Renal pelvis (tissue), 1 donor: ENCODE measurements at regions not wholly inside any gene's neighbourhood (a gene's known extent, or its start where the extent isn't known, plus 50 kb on each side); places are given as distances from the start of the nearest gene placed in this dataset.

Experiments used
- DNase-seq: peaks from one replicate; pipeline ENCODE4 v3.0.0-alpha.2; 2013

DNA sequence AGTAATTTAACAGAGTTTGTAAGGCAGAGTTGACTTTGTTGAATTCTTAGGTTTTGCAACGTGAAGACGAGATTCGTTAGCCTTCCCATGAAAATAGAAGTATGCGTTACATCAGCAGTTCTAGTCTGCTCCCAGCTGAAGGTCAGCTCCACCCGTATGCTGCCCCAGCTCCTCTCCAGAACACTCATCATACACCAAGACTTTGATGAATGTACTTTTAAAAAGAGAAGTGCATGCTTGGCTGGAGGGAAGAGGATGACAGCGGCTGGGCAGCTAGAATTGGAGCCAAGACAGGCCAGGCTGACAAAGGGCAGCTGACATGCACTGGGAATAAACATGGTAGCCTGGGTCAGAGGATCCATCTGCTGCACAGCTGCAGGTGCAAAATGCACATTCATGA, 166.3 kb upstream of the ARGLU1 start:
- DNase-seq = no peak

DNA sequence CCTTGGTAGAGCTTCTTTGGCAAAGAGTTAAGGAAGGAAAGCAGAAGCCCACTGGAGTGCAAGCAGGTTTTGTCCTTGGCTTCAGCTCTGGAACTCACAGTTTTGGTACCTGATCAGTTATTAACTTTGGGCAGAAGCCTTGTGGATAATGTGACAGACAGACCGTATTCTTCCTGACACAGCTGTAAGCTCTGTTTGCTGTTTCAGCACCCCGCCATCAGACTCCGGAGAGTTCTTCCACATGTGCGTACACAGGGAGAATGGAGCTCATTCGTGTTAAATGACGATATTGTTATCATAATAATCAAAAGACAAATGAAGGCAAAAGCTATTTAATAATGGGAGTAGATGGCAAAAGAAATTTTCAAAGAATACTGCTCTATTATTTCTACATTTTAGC, 155.1 kb upstream of the ARGLU1 start:
- no peak for DNase-seq

GRCh38 chr13:106722620-106723019, 154.7 kb upstream of the ARGLU1 start:
- no peak for DNase-seq

- no peak for DNase-seq
These were observed 153.7 kb upstream of the ARGLU1 start for GRCh38 chr13:106721599-106721998.

DNA sequence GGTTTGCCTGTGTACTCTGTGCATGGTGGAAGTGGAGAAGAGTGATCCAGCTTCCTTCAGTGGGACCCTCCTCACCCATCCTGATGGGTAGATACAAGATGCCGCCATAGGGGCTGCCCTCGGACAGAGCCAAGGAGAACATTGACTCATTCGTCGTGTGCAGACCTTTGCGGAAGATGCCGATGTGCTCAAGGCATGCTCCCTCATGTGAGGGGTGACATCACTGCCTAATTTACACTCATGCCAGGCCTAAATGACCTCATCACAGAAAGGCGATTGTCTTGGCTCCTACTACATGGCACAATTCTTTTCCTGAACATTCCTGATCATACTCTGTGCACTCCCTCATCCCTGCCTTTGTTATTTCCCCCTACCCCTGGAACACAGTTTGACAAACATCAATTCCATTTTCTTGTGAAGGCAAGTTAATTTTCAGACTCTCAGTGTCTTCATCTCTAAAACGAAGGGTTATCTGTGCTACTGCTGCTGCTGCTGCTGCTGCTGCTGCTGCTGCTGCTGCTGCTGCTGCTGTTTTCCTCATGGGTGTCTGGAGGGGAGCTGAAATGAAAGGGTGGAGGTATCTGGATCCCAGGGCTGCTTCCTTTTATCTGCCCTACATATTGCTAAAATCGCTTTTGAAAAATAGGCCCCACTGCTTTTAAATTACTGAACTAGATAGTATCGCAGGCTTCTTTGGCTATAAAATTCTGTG, 146.5 kb upstream of the ARGLU1 start:
- no peak for DNase-seq

- no peak for DNase-seq
These were observed 144.4 kb upstream of the ARGLU1 start for GRCh38 chr13:106712381-106712780.

DNA sequence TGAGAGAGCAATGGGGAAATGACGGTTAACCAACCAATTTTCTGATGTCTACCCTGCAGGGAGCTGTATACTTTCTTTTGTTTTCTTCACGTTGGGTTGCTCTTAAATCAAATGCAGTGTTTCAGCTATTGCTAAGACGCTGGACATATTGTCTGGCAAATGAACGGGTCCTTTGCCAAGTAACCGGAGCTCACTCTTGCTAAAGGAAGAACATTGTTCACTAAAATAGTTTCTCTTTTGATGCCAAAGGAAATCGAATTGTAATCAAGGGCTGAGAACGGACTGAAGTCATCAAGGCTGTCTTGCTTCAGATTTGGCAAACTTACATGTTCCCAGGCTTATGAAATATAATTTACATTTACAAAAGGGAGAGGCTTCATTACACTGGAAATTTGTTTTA, 142.3 kb upstream of the ARGLU1 start:
- DNase-seq = no peak

GRCh38 chr13:106709522-106709921, 141.6 kb upstream of the ARGLU1 start:
- no peak for DNase-seq

DNA sequence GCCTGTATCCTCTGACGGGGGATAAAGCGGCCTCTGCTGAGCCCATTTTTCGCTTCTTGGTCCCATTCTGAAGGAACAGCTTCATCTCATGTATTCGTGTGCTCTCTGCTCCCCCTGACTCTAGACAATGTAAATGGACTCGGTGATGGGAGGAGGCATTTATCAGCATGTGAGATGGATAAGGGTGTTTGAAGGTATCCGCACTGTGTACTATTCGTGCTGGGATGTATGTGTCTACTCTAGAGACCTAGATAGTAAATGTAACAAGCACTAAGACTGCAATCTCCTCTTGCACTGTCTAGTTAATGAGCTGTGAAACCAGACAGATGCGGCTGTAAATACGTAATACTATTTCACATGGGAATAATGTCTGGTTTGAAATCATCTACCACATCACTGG, 134.6 kb upstream of the ARGLU1 start:
- no peak for DNase-seq

DNA sequence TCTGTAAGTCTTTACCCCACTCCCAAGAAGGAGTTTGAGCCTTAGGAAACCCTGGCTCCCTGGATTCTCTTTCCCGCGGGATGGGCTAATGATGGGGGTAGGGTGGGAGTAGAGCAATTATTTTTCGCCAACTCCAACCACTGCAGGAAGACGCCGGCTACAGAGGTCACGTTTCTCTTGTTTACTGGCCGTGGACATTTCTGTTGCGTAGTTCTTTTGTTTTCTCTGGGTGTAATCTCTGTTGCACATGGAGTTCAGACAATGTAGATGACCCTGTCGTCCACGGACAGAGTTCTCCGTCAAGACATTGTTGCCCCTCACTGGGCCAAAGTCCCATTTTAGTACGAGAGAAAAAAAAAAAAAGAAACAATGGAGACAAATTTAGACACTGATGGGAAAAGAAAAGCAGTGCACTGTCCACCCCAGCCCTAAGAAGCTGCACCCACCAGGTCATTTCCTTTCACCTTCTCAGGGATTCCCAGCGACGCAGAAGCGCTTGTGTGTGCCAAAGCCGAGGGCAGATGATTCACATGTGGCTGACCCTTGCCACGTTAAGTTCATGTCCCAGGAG, 133.9 kb upstream of the ARGLU1 start:
- peak; percentile 34 for DNase-seq

DNA sequence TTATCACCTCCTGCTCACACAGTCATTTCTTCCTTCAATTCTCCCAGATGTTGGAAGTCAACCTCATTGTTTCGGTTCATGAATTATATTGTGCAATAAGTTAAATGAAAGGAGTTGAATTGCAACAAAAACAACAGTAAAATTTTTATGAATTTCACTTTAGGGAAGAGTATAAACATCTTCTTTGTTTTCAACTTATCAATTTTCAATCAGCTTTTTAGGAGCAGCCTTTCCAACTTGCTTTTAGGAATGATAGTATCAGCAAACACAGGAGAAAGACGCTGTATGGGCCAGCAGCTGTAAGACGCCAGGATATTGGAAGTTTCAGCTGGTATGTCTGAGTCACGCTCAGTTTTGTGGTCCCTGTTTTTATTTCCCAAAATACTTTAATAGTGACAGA, 132.5 kb upstream of the ARGLU1 start:
- DNase-seq = no peak

GRCh38 chr13:106700007-106700406, 132.1 kb upstream of the ARGLU1 start:
- no peak for DNase-seq

- no peak for DNase-seq
These were observed 131.4 kb upstream of the ARGLU1 start for GRCh38 chr13:106699311-106699710.

- no peak for DNase-seq
These were observed 128.8 kb upstream of the ARGLU1 start for GRCh38 chr13:106696719-106697118.

DNA sequence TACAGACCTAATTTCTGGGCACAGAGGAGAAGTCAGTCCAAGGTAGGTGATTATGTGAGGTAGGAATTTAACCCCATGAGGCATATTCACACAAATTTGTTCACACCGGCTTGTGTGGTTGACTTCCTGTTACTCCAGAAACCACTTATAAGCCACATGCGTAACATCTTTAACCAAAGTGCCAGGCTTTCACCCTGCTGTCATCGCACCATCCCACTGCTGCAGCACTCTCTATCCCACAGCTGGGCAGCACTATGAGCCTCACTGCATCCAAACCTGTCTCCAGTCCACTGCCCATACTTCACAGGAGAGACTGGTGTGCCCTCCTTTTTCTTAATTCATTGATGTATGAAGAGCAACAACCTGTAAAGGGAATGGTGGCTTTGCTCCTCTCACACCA, 128.2 kb upstream of the ARGLU1 start:
- DNase-seq = no peak

GRCh38 chr13:106695139-106695538, 127.2 kb upstream of the ARGLU1 start:
- DNase-seq = no peak

- no peak for DNase-seq
These were observed 123.9 kb upstream of the ARGLU1 start for GRCh38 chr13:106691861-106692260.

- DNase-seq = peak; percentile 77
These were observed 123.4 kb upstream of the ARGLU1 start for GRCh38 chr13:106691341-106691740.

DNA sequence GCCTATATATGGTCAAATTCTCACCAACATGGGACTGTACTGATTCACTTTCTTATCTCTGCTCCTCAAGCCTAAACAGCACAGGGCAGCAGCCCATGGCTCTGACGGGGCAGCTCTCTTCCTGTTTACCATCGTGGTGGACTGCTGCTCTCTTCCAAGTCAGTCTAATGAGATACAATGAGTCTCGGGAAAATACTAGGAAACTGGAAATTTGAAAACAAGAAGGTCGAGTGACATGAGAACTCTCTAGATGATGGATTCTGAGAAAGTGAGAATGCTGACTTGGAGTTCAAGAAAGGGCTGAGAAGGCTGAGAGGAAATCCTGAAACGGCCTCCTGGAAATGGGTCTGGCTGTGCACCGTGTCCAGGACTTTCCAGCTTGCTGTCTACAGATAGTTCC, 122.8 kb upstream of the ARGLU1 start:
- DNase-seq = no peak

- DNase-seq = no peak
These were observed 122.0 kb upstream of the ARGLU1 start for GRCh38 chr13:106689906-106690305.

GRCh38 chr13:106688940-106689339, 121.0 kb upstream of the ARGLU1 start:
- no peak for DNase-seq

GRCh38 chr13:106686163-106686562, 118.2 kb upstream of the ARGLU1 start:
- DNase-seq = no peak

- DNase-seq = no peak
These were observed 117.2 kb upstream of the ARGLU1 start for GRCh38 chr13:106685143-106685542.

GRCh38 chr13:106683918-106684317, 116.0 kb upstream of the ARGLU1 start:
- no peak for DNase-seq
